Peyer's patch (tissue), 4 donors: ENCODE measurements at regions not wholly inside any gene's neighbourhood (a gene's known extent, or its start where the extent isn't known, plus 50 kb on each side); places are given as distances from the start of the nearest gene placed in this dataset.

Experiments
- CTCF ChIP-seq, 6 experiments: fragments of 450-650 bp in 4 of 6; fragments of 200-600 bp in 2 of 6; sonication (generic) in 1 of 6; IDR thresholded peaks; one replicate each; pipeline ENCODE4 v1.5.1; 2017 to 2019; ENCODE audit warnings: antibody characterized with exemption in 6 of 6, mild to moderate bottlenecking in 3 of 6, moderate library complexity in 1 of 6
- POLR2A ChIP-seq, 2 donors: fragments of 450-650 bp; IDR thresholded peaks; one replicate each; pipeline ENCODE4 v1.5.1; 2017; ENCODE audit warnings: antibody characterized with exemption in 2 of 2, mild to moderate bottlenecking in 2 of 2, moderate library complexity in 2 of 2

DNA sequence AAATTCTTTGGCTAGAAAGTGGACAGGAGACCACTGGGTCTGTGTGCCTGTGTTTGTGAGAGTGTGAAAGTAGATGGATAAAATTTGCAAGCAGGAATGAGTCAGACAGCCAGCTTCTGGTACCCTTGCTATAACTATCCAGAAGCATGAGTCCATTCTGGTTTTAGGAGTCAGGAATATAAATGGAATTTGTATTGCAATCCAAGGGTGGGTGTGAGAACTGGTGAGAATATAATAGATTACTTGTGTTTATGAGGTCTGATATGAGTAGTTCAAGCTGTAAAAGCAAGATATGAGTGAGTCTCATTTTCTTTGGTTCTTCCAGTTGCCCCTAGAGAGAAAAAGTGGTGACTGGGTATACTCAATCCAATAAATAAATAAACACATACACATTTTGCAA lies 212.7 kb upstream of the TAPT1 start:
- TF ChIP-seq CTCF (IDR thresholded peaks at IDR 0.05), result no peak
- no peak for TF ChIP-seq POLR2A (IDR thresholded peaks at IDR 0.05)
